ENCODE measurements at regions not wholly inside any gene's neighbourhood (a gene's known extent, or its start where the extent isn't known, plus 50 kb on each side); places are given as distances from the start of the nearest gene placed in this dataset.
A peak's percentile ranks its signal among the peaks of the same experiment; 100 is the strongest.
"Not testable (repeated sequence)": the region's sequence is repeated elsewhere in the genome, so short reads cannot be mapped to it uniquely, and the experiment has no call there.

DNA sequence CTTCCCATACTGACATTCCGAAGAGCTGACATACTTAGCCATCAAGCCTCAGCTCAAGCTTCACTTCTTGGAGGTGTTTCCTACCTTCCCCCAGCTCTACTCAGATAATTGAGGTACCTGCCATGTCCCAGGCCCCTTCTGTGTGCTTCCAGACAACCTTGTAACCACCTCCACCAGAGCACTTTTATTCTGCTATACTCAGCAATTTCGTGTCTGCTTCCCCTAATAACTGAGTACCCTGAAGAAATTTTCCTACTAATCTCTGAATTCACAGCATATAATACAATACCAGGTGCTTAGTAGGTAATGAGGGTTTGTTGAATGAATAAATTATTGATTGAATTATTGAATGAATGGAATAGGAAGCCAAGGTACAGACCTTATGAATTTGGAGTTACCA is 605.5 kb downstream of the MID1IP1 start:
- DNase-seq = no peak

DNA sequence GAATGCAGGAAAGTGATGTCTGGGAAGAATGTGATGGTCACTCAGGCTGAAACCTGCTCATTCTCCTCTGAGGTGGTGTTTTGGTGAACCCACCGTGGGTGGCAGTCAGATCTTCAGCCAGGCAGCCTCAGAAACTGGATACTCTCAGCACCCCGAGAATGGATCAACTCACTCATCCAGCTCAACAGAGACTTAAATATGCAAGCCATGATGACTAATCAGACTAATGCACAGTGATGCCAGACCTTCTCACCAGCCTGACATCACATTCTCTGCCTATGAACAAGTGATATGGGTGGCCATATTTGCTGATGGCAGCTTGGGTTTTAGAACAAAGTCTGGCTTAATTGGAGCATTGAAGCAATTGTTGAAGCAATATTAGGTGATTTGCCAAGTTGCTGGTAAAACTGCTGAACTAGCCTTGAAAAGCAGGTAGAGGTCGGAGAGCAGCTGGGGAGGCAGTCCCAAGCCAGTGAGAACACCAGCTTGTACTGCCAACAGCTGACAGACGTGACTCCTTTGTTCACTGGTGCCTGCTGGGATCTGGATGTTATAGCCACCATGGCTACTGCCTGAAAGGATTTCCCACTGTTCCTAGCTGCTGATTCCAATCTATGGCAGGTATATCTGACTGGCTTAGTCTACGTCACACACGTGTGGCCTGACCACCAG is 608.1 kb downstream of the MID1IP1 start:
- DNase-seq = peak; percentile 21

DNA sequence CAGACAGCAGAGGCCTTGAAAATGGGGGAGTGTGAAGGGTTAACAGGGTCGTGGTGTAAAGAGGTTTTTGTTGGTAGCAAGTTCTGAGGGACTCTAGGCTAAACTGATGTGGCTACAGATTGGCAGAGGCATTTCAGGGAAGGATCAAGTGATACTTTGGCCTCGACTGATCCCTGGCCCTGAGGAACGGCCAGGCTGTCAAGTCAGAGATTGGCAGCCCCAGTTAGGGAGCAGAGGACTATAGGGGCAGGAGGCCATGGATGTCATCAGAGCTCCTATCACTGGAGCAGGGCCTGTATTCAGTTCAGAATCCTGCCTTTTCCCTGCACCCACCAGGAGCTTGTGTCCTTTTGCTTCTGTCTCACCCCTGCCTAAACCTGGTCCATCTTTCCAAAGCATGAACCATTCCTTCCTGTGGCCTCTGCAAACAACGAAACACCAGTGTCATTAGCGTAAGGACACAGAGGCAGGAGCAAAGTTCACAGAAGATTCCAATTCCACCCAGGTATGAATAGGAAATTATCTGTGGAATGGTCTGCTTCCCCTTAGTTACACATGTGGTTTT is 613.1 kb downstream of the MID1IP1 start:
- DNase-seq = no peak

DNA sequence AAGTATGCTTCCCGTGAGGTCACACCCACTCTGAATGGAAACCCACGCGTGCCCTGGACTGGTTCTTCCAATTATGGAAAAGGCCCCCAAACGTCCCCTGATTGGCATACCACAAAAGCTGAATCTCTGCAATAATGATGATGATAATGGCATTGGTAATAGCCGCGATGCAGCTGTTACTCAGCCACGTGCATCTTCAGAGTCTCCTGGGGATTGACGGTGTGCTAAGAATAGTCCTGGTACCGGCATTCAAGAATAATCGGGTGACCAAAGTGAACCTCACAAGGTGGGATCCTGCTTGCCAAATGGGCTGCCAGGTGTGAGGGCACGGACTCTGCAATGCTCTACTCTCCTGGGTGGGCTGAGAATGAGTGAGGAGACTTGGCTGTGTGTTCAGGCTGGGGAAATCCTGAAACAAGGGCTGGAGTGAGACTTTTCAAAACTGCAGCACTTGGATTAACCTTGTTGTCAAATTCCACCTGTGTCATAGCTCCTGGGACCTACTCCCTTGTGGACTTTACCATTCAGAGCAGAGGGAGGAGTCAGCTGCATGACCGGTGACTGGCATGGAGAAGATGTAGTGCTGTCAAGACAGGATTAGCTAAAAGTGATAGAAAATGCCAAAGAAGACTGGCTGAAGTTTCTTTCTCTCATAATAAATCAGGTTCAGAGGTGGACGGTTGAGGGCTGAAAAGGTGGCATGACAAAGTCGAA is 615.4 kb downstream of the MID1IP1 start:
- DNase-seq = no peak

DNA sequence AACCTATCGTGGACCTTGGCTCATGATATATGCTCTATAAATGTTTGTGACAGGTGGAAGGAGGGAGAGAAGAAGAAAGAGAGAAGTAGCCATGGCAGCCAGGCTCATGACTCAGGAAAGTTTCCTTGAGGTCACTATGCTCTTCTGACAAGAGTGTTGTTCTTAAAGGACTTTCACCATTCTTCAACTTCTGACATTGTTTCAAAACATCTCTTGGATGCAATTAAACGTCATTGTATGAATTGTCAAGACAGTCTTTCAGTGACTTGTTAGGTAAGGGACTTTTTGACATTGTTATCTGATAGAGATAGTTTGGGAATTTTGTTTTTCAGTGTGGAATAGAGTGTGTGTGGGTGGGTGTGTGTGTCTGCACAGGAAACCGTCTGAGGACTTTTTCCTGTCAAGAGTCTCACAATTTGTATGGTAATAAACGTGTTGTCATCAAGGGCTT is 617.0 kb downstream of the MID1IP1 start:
- DNase-seq = no peak

DNA sequence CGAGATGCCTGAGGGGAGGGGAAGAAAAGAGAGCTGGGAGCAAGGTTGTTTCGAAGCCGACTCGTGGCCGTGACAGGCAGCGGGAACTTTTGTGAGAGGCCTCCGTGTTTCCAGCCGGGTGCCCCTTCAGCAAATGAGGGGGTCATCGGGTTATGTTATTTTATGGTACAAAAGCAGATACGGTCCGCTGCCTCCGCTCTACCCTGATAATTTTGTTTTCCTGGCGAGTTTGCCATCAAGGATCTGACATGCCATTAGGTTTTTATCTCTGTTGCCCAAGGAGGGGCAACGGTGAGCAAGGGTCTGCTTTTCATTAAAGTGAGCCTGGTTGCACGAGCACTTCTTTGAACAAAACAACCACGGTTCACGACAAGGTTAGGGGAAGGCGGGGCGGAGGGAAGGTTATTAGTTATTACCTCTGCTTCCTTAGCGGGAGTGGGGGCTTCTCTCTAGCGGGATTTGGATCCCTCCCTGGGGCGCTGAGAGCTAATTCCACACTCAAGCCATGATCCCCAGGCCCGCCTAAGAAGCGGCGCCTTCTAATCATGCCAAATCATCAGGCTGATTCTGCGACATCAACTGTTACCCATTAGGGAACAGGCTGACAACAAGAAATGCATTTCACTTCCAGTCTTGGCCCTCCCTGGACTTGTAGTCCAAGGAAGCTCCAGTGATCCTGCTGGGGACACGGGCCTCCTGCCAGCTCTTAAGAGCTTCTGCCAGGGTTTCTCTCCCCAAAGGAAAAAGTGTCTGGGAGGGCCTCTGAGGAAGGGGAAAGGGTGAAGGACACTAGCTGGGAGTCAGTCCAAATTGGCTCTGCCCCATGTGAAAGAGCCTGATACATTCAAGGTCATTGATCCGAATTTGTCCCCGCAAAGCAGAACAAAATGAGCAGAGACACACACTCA is 617.7 kb downstream of the MID1IP1 start:
- DNase-seq = peak; percentile 49

DNA sequence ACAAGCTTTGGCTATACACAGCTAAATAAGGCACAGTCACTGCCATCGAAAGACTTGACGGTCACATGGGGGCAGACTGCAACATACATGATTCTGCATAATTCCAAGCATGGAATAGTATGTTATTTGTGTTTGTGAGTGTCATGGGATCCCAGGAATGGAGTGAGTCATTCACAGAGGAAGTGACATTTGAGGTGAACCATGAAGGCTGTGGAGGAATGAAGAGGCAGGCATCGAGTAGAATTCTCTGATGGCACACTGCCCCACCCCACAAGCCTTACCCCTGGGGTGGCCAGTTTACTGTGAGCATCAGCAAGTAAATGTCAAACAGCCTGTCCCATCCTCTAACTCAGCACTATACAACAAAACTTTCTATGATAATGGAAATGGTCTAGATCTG is 619.7 kb downstream of the MID1IP1 start:
- DNase-seq = no peak

DNA sequence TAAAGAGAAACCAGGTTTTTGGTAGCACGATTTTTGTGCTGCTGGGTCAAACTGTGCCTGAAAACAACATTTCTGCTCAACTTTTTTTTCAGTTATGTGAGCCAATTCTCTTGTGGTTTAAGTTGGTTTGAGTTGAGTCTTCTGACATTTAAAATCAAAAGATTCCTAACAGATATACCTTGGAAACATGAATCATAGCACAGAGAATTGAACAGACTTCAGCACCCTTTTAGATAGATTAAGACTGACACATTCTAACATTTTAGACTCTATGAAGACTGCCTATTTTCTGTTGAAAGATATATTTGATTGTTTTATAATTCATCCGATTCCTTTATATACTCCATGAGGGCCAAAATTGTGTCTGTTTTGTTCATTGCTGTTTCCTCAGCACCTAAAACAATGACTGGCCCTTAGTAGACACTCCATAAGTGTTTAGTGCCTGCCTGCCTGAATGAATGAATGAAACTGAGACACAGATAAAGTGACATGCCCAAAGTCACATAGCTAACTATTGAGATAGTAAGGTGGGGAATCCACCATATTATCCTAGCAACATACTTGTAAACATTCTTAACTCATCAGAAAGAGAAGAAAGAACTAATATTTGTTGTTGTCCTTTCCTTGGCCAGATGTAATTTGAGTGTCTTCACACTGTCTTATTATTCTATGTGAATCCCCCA is 624.0 kb downstream of the MID1IP1 start:
- no peak for DNase-seq

DNA sequence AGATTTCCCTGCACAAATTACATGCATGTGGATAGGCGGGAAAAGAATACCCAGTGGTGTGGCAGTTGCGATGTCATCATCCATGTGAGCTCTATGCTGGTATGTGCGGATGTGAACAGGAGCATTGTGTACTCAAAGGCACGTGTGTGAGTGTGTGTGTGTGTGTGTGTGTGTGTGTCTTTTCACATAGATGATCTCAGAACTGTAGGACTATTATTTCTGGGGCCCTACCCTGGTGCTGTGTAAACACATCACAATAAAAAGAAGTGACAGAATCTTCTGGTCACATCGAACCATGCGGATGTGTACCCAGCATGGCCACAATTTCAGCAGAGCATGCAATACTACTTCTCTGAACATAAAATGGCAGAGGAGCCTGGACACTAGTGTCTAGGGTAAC is 624.8 kb downstream of the MID1IP1 start:
- DNase-seq = no peak

DNA sequence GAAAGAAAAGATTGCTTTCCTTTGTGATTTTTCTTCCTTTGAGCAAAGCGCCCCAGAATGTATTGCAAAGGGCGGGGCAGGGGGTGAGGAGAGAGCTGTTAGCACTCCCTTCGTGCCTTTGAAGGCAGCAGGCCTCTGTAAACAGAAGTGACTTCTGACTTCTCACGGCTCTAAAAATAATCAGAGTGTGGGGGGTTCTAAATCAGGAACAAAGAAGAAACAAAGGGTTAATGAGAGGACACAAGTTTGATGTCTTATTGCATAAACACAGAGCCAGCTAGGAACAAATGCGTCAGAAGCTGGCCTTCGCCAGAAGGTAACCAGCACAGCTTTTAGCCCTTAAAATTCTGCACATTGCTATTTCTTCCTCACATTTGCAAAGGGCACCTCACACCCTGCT is 626.2 kb downstream of the MID1IP1 start:
- DNase-seq = peak; percentile 10

DNA sequence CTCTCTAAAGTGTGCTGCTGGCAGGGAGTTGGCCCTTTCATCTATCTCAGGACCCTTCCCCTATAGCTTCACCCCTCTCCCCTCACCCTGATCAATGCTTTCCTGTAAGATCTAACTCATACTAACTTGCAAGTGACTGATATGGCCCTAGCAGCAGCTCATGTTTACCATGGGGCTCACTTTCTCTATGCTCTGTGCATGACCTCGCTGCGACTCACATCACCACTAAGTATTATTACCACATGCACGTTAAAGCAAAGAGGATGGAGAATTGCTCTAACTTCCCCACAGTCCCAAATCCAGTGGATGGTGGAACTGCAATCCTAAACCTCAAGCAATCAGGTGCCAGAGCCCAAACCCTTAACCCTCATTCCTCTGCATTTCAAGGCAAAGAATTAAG is 626.6 kb downstream of the MID1IP1 start:
- no peak for DNase-seq

DNA sequence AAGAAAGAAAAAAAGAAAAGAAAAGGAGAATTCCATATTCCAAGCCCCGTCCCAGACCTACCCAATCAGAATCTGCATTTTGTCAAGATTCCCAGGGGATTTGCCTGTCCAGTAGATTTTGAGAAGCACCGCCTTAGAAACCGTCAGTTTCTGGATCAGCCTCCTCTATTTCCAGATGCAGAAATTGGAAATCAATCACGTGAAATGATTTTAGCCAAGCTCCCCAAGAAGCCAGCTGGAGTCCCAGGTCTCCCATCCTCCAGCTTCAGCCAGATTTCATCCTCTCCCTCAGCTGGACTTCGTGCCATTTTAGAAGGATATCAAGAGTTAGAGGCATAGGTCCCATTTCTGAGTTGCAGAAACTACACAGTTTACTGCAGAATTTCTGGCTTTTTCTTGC is 629.3 kb downstream of the MID1IP1 start:
- DNase-seq = no peak

DNA sequence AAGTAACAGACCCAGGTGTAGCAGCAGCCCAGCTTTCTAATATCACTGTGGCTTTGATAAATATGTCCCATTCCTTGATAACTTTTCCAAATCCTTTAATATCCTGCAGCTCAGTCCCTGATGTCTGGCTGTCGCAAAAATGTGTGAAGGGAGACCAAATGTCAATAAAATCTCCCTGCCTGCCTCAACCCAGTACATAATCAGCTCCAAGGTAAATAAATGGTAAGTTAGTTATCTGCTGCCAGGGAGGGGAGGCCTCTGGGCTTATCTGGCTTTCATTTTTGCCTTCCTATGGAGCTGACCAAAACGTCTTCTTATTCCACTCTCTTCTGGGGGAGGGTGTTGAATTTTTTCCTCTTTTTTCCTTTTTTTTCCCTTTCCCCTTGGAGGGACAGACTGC is 630.6 kb downstream of the MID1IP1 start:
- DNase-seq = no peak

DNA sequence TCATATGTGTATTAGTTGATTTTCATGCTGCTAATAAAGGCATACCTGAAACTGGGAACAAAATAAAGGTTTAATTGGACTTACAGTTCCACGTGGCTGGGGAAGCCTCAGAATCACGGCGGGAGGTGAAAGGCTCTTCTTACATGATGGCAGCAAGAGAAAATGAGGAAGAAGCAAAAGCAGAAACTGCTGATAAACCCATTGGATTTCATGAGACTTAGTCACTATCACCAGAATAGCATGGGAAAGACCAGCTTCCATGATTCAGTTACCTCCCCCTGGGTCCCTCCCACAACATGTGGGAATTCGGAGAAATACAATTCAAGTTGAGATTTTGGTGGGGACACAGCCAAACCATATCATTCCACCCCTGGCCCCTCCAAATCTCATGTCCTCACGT is 633.4 kb downstream of the MID1IP1 start:
- not testable (repeated sequence) for DNase-seq

DNA sequence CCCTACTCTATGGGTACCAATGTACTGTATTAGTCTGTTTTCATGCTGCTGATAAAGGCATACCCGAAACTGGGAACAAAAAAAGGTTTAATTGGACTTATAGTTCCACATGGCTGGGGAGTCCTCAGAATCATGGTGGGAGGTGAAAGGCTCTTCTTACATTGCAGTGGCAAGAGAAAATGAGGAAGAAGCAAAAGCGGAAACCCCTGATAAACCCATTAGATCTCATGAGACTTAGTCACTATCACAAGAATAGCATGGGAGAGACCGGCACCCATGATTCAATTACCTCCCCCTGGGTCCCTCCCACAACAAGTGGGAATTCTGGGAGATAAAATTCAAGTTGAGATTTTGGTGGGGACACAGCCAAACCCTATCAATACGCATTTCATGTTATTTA is 635.3 kb downstream of the MID1IP1 start:
- DNase-seq = not testable (repeated sequence)

DNA sequence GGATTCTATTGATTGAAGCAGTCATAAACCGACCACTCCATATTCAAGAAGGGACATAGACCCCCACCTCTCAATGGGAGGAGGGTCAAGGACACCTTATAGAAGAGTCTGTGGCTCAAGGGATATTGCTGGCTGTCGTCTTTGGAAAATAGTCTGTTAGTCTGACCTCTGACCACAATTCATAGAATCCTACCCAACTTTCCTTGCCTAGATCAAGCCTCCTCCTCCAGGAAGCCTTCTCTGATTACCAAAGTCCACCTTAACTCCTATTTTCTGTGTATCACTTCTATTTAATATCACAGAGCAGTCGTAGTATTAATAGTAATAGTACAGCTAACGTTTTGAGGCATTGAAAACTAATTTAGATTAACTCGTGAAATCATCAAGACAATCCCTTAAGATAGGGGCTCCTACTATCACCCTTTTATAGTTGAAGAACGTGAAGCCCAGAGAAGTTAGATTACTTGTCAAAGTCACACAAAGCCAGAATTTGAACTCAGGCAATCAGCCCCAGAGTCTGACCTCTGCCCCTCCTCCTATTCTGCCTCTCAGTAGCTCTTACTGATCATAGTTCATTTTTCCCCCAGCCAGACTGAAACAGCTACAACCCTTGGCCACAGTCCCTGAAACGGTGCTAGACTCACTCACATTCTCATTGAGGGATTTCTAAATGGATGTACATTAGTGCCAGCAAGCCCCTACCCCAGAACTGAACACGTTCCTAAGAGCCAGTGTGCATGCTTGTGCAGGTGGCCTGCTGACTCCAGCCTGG is 636.6 kb downstream of the MID1IP1 start:
- DNase-seq = no peak

DNA sequence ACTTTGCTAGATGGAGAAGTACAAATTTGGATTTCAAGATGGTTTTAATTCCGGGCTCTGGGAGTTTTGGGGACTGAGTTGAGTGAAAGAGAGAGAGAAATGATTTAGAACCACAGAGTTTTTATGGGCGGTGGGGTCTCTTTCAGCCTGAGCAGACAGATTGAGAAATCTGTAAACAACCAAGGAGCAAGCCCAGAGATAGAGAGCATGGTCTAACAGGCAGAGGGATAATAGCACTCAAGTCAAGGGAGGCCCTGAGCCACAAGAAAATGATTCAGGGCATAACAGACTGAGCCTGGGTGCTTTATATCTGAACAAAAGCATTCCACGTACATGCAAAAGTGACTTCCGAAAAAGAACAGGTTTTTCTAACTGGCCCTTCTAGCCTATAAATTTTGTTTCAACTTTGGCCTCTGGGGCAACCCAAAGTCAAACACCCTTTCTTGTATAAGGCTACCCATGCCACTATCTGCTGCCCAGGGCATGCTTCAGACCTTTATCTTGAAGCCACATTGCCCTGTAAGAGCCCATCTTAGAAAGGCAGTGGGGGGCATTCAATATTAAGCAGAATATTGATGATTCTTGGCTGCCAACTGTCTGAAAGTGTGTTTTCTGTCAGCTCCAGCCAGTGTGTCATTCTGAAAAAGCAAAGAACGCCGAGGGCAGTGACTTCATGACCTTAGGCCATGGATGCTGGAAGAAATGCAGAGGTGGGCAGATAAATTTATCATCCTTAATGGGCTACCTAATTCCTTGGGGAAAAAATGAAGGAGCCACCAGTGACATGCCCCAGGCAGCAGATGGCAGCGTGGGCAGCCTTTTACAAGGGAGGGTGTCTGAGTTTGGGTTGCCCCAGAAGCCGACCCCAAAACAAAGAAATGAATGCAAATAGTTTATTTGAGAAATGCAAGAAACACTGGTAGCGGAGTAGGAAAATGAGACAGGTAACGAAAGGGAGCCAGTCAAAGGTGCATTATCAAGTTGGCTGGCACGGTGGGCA is 637.6 kb downstream of the MID1IP1 start:
- no peak for DNase-seq

DNA sequence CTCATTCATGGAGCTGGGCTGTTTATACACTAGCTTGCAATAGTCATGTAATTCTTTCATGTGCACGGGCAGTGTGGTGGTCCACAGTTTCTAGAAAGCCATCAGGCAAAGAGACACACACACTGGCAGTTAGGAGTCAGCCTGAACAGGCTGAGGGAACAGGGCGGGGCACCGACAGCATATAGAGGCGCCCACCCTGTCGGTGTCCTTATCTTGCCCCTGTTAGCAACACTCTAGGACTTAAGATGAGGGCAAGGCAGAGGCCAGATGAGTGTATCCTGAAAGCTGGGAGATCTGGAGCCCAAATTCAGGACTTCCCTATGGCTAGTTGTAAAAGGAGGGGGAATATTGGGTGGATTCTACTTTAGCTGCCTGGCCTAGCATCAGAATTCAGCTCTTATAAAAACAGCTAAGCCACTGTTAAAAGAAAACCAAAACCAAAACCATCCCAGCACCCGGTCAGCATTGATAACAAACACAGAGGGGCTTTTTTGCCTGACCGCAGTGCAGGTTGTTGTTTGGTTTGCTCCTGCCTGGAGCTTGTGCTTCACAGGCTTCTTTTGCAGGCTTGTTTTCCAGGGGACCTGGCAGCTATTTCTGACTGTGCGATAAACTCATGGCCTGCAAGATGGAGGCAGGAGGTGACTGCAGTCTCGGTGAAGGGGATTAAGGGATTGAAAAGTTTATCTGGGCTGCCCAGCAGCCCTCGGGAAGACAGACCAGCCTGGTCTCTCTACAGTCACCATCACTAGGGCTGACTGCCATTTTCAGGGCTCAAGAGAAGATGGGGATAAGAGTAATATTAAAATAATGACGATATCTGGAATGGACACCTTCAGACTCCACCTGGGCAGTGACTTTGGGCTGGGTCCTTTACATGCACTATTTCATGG is 638.9 kb downstream of the MID1IP1 start:
- no peak for DNase-seq

DNA sequence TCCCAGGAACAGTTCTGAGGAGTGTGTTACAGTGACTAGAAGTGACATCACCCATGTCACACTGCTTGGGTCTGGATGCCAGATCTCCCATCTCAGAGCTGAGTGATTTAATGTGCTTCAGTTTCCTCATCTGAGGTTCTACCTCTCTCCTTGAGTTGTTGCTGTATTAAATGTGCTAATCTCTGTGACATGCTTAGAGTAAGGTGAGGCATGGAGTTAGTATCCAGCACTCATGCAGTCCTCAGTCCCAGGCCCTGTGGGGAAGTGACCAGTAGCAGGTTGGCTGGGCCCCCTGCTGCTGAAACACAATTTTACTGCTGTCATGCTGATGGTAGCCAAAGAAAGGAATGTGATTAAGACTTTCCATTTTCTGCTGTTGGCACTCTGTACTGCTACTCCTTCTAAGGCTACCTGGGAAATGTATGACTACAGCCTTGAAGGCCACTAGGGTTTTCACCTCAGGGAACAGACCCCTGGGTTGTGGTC is 639.6 kb downstream of the MID1IP1 start:
- no peak for DNase-seq

All from tongue (tissue), 1 donor.